B cell (primary cell): ENCODE measurements at regions not wholly inside any gene's neighbourhood (a gene's known extent, or its start where the extent isn't known, plus 50 kb on each side); places are given as distances from the start of the nearest gene placed in this dataset.

ENCODE experiments used
- CTCF ChIP-seq: fragments of 200-600 bp; IDR thresholded peaks from one replicate; pipeline ENCODE4 v1.8.0; 2022; ENCODE audit warnings: antibody characterized with exemption, mild to moderate bottlenecking
- EZH2 ChIP-seq: IDR thresholded peaks from 2 replicates; pipeline ENCODE4 v1.6.1; 2012; ENCODE audit warnings: borderline replicate concordance, low read depth, mild to moderate bottlenecking, moderate library complexity, low read length; ENCODE audit not compliant: insufficient read depth, poor library complexity, severe bottlenecking

GRCh38 chr10:28219251-28219650, 83.6 kb downstream of the MPP7 start:
- TF ChIP-seq EZH2 (no peak), CTCF (no peak)
